ENCODE measurements at regions not wholly inside any gene's neighbourhood (a gene's known extent, or its start where the extent isn't known, plus 50 kb on each side); places are given as distances from the start of the nearest gene placed in this dataset.

DNA sequence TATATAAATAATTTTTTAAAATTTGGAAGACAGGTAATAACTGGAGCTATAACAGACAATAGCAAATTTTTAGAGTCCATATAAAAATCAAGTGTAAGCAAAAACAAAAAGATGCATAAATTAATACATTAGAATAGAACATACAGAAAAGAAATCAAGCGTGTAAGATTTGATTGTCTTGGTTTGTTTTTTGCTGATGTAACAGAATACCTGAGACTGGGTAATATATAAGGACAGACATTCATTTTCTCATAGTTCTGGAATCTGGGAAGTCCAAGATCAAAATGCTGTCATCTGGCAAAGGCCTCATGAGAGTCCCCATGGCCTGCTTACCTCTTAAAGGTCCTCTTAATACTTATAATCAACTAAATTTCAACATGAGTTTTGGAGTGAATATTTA, 1010.1 kb downstream of the CDH18 start:
- TF ChIP-seq, protein P1, sequence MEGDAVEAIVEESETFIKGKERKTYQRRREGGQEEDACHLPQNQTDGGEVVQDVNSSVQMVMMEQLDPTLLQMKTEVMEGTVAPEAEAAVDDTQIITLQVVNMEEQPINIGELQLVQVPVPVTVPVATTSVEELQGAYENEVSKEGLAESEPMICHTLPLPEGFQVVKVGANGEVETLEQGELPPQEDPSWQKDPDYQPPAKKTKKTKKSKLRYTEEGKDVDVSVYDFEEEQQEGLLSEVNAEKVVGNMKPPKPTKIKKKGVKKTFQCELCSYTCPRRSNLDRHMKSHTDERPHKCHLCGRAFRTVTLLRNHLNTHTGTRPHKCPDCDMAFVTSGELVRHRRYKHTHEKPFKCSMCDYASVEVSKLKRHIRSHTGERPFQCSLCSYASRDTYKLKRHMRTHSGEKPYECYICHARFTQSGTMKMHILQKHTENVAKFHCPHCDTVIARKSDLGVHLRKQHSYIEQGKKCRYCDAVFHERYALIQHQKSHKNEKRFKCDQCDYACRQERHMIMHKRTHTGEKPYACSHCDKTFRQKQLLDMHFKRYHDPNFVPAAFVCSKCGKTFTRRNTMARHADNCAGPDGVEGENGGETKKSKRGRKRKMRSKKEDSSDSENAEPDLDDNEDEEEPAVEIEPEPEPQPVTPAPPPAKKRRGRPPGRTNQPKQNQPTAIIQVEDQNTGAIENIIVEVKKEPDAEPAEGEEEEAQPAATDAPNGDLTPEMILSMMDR (conservative IDR thresholded peaks at IDR 0.05; ENCODE audit: low read depth in 2 of 2) = no peak
- TF ChIP-seq EZH2 (IDR thresholded peaks at IDR 0.05; ENCODE audit: low read depth, unreplicated experiment) = no peak
- TF ChIP-seq, protein P2, sequence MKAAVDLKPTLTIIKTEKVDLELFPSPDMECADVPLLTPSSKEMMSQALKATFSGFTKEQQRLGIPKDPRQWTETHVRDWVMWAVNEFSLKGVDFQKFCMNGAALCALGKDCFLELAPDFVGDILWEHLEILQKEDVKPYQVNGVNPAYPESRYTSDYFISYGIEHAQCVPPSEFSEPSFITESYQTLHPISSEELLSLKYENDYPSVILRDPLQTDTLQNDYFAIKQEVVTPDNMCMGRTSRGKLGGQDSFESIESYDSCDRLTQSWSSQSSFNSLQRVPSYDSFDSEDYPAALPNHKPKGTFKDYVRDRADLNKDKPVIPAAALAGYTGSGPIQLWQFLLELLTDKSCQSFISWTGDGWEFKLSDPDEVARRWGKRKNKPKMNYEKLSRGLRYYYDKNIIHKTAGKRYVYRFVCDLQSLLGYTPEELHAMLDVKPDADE (IDR thresholded peaks at IDR 0.05) = no peak
- no peak for TF ChIP-seq POLR2AphosphoS5 (IDR thresholded peaks at IDR 0.05; ENCODE audit: low read depth)
